Panc1 (cell line): ENCODE measurements at regions not wholly inside any gene's neighbourhood (a gene's known extent, or its start where the extent isn't known, plus 50 kb on each side); places are given as distances from the start of the nearest gene placed in this dataset.

Source experiments
- POLR2AphosphoS5 ChIP-seq: IDR thresholded peaks from 2 replicates; pipeline ENCODE4 v1.6.1; 2012; ENCODE audit warnings: mild to moderate bottlenecking, low read depth, low read length, moderate library complexity
- SIN3A ChIP-seq: IDR thresholded peaks from 2 replicates; pipeline ENCODE4 v1.6.1; 2012; ENCODE audit warnings: low read depth, mild to moderate bottlenecking, low read length, moderate library complexity, borderline replicate concordance; ENCODE audit not compliant: insufficient read depth
- TF ChIP-seq, protein P1 (sequence below): fragments of 450-650 bp; IDR thresholded peaks from 2 replicates; pipeline ENCODE4 v1.5.1; 2017; ENCODE audit warnings: mild to moderate bottlenecking
- TF ChIP-seq, protein P2 (sequence below), 2 experiments: IDR thresholded peaks; 2 replicates each; pipeline ENCODE4 v1.6.1; 2011 to 2012; ENCODE audit warnings: low read depth in 2 of 2, control low read depth in 1 of 2, low read length in 1 of 2, mild to moderate bottlenecking in 1 of 2, moderate library complexity in 1 of 2; ENCODE audit not compliant: insufficient read depth in 1 of 2

DNA sequence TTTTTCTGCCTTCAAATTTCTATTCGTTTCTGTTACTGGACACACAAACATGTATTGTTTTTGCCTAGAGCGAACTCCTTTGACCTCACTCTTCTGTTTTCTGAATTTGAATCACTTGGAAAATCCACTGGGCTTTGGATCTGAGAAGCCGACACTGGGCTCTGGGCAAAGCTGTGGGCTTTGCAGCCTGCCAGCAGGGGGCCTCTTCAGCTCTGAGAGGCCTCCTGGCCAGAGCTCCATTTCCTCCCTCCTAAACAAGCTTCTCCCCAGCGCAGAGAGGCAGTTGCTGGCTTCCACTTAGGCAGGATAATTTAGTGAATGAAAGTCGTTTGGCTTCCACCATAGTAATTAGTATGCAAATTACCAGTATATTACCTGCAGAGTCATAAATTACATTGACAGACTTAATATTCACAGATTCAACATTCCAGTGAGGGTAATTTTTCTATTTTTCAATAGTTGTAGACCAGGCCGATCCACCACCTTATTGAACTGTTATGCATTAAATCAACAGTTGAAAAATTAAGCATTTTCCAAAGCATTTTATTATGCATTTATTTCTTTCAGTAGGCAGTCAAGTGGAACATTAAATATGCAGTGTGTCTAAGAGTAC is 104.0 kb upstream of the ZNF366 start:
- TF ChIP-seq, protein P1, sequence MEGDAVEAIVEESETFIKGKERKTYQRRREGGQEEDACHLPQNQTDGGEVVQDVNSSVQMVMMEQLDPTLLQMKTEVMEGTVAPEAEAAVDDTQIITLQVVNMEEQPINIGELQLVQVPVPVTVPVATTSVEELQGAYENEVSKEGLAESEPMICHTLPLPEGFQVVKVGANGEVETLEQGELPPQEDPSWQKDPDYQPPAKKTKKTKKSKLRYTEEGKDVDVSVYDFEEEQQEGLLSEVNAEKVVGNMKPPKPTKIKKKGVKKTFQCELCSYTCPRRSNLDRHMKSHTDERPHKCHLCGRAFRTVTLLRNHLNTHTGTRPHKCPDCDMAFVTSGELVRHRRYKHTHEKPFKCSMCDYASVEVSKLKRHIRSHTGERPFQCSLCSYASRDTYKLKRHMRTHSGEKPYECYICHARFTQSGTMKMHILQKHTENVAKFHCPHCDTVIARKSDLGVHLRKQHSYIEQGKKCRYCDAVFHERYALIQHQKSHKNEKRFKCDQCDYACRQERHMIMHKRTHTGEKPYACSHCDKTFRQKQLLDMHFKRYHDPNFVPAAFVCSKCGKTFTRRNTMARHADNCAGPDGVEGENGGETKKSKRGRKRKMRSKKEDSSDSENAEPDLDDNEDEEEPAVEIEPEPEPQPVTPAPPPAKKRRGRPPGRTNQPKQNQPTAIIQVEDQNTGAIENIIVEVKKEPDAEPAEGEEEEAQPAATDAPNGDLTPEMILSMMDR: peak; percentile 95
- no peak for TF ChIP-seq POLR2AphosphoS5
- no peak for TF ChIP-seq SIN3A
- TF ChIP-seq, protein P2, sequence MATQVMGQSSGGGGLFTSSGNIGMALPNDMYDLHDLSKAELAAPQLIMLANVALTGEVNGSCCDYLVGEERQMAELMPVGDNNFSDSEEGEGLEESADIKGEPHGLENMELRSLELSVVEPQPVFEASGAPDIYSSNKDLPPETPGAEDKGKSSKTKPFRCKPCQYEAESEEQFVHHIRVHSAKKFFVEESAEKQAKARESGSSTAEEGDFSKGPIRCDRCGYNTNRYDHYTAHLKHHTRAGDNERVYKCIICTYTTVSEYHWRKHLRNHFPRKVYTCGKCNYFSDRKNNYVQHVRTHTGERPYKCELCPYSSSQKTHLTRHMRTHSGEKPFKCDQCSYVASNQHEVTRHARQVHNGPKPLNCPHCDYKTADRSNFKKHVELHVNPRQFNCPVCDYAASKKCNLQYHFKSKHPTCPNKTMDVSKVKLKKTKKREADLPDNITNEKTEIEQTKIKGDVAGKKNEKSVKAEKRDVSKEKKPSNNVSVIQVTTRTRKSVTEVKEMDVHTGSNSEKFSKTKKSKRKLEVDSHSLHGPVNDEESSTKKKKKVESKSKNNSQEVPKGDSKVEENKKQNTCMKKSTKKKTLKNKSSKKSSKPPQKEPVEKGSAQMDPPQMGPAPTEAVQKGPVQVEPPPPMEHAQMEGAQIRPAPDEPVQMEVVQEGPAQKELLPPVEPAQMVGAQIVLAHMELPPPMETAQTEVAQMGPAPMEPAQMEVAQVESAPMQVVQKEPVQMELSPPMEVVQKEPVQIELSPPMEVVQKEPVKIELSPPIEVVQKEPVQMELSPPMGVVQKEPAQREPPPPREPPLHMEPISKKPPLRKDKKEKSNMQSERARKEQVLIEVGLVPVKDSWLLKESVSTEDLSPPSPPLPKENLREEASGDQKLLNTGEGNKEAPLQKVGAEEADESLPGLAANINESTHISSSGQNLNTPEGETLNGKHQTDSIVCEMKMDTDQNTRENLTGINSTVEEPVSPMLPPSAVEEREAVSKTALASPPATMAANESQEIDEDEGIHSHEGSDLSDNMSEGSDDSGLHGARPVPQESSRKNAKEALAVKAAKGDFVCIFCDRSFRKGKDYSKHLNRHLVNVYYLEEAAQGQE (IDR thresholded peaks at IDR 0.05; ENCODE audit: insufficient read depth in 1 of 2, low read depth in 2 of 2, low read length in 1 of 2): no peak
